DND-41 (cell line): ENCODE measurements at regions not wholly inside any gene's neighbourhood (a gene's known extent, or its start where the extent isn't known, plus 50 kb on each side); places are given as distances from the start of the nearest gene placed in this dataset.

ENCODE experiments used
- ATAC-seq: fragments of 200-7000 bp; cut with Tn5 transposase; 3 replicates; pipeline ENCODE4 v1.9.1; 2021; ENCODE audit warnings: low read depth; ENCODE audit not compliant: insufficient read depth
- DNase-seq: peaks from one replicate; pipeline ENCODE4 v3.0.0-alpha.2; 2020
- H2AFZ ChIP-seq: 2 replicates; pipeline ENCODE4 v1.6.0; 2012; ENCODE audit warnings: low read depth, low read length
- H3K27ac ChIP-seq: 2 replicates; pipeline ENCODE4 v1.5.1; 2012; ENCODE audit warnings: low read length, inconsistent platforms
- H3K27me3 ChIP-seq: fragments of 200-600 bp; sonication (generic); 2 replicates; pipeline ENCODE4 v1.6.0; 2012; ENCODE audit warnings: low read length, mild to moderate bottlenecking, inconsistent platforms; ENCODE audit not compliant: insufficient read depth, poor library complexity
- H3K36me3 ChIP-seq: 2 replicates; pipeline ENCODE4 v1.5.1; 2012; ENCODE audit warnings: low read length, inconsistent platforms; ENCODE audit not compliant: insufficient read depth
- H3K4me1 ChIP-seq: 2 replicates; pipeline ENCODE4 v1.5.1; 2012; ENCODE audit warnings: mild to moderate bottlenecking, low read length; ENCODE audit not compliant: insufficient read depth
- H3K4me2 ChIP-seq: 2 replicates; pipeline ENCODE4 v1.6.0; 2012; ENCODE audit warnings: mild to moderate bottlenecking, moderate library complexity, low read length, inconsistent platforms; ENCODE audit not compliant: insufficient read depth
- H3K4me3 ChIP-seq, 2 experiments: fragments of 200-600 bp in 1 of 2; shearing (Covaris generic) in 1 of 2; 2 replicates each; pipeline ENCODE4 v1.5.1; 2012 to 2016; ENCODE audit warnings: inconsistent platforms in 2 of 2, low read length in 2 of 2, mild to moderate bottlenecking in 2 of 2, low read depth in 1 of 2, moderate library complexity in 1 of 2
- H3K79me2 ChIP-seq: 2 replicates; pipeline ENCODE4 v1.6.0; 2012; ENCODE audit warnings: low read length, inconsistent platforms; ENCODE audit not compliant: insufficient read depth
- H3K9ac ChIP-seq: 2 replicates; pipeline ENCODE4 v1.6.0; 2012; ENCODE audit warnings: low read depth, mild to moderate bottlenecking, inconsistent platforms, low read length, moderate library complexity
- H3K9me3 ChIP-seq: 2 replicates; pipeline ENCODE4 v1.5.1; 2012; ENCODE audit warnings: low read length, moderate library complexity, mild to moderate bottlenecking, inconsistent platforms; ENCODE audit not compliant: insufficient read depth, severe bottlenecking
- H4K20me1 ChIP-seq: 2 replicates; pipeline ENCODE4 v1.6.0; 2012; ENCODE audit warnings: low read length; ENCODE audit not compliant: insufficient read depth
- CTCF ChIP-seq: IDR thresholded peaks from 2 replicates; pipeline ENCODE4 v1.5.1; 2012; ENCODE audit warnings: borderline replicate concordance, low read length, moderate library complexity, mild to moderate bottlenecking; ENCODE audit not compliant: poor library complexity, severe bottlenecking; ENCODE audit errors: extremely low read depth
- EZH2 ChIP-seq: IDR thresholded peaks from 3 replicates; pipeline ENCODE4 v1.6.1; 2012; ENCODE audit warnings: borderline replicate concordance, low read depth, mild to moderate bottlenecking, moderate library complexity, low read length, inconsistent platforms; ENCODE audit not compliant: severe bottlenecking

- no peak for DNase-seq
- no peak overlapping the region for H3K27ac ChIP-seq
- H3K9ac ChIP-seq = no peak overlapping the region
- H3K27me3 ChIP-seq = no peaks in the 10 kb centered on the region
- no peak overlapping the region for H3K4me2 ChIP-seq
- TF ChIP-seq CTCF (no peak), EZH2 (no peak)
- H3K79me2 ChIP-seq = no peaks in the 10 kb centered on the region
- no peak overlapping the region for H3K4me3 ChIP-seq
- H4K20me1 ChIP-seq = no peaks in the 10 kb centered on the region
- no peaks in the 10 kb centered on the region for H3K9me3 ChIP-seq
- no peaks in the 10 kb centered on the region for H3K36me3 ChIP-seq
- no peaks in the 10 kb centered on the region for H3K4me1 ChIP-seq
- no peak for ATAC-seq
- H2AFZ ChIP-seq = no peak overlapping the region
Measured at GRCh38 chr15:45776772-45777171, 141.9 kb downstream of the SQOR start.

DNA sequence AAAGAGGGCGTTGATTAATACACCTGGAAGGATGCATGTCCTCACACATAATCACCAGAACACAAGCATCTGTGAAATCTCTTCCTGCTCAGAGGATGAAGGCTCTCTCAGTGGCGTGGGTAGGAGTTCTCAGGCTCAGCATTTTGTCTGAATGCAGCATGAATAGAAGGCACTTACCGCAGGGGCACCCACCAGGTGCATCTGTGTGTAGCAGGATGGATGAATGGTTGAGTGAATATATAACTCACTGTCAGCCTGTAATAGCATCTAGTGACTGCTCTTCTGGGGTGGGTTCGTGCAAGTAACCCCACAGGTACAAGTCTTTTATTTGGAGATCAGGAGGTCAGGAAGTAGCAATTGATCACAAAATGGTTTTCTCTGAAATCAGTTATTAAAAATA lies 143.0 kb downstream of the SQOR start:
- Histone ChIP-seq H3K9me3 (no peaks in the 10 kb centered on the region), H3K27me3 (no peaks in the 10 kb centered on the region), H4K20me1 (no peaks in the 10 kb centered on the region), H3K36me3 (no peaks in the 10 kb centered on the region), H3K4me3 (no peak overlapping the region), H3K27ac (no peak overlapping the region), H3K4me2 (no peak overlapping the region), H3K9ac (no peak overlapping the region), H2AFZ (no peak overlapping the region), H3K79me2 (no peaks in the 10 kb centered on the region), H3K4me1 (no peaks in the 10 kb centered on the region)
- DNase-seq = no peak
- no peak for TF ChIP-seq CTCF
- TF ChIP-seq EZH2 = no peak
- no peak for ATAC-seq

GRCh38 chr15:45780352-45780751 lies 145.5 kb downstream of the SQOR start:
- Histone ChIP-seq H3K79me2 (no peaks in the 10 kb centered on the region), H3K4me1 (no peaks in the 10 kb centered on the region), H3K36me3 (no peaks in the 10 kb centered on the region), H3K9ac (no peak overlapping the region), H3K4me3 (no peak overlapping the region), H2AFZ (no peak overlapping the region), H3K4me2 (no peak overlapping the region), H3K27me3 (no peaks in the 10 kb centered on the region), H3K27ac (no peak overlapping the region), H4K20me1 (no peaks in the 10 kb centered on the region), H3K9me3 (no peaks in the 10 kb centered on the region)
- TF ChIP-seq CTCF (no peak), EZH2 (no peak)
- DNase-seq (no peak), ATAC-seq (no peak)

DNA sequence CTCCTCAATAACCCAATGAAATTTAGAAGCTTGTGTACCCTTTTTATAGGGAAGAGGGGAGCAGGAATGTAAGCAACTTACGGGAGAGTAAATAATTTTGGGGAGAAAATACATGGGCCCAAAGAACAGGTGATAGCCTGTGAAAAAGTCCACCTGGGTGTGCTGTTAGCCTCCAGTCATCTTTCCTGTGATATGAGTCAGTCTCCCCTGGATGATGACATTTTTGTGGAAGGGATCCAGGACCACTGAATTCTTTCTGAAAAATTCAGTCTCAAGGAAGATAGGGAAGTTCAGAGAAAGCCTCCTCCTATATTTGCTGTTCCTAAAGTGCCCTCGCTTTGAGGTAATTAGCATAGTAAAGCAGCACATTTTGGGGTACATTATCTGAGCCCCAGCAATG lies 149.8 kb downstream of the SQOR start:
- Histone ChIP-seq H3K9me3 (no peaks in the 10 kb centered on the region), H3K9ac (no peak overlapping the region), H3K4me2 (no peak overlapping the region), H3K4me3 (no peak overlapping the region), H3K27me3 (peaks cover 3% of the 10 kb centered on the region), H3K79me2 (no peaks in the 10 kb centered on the region), H3K36me3 (no peaks in the 10 kb centered on the region), H3K4me1 (no peaks in the 10 kb centered on the region), H4K20me1 (no peaks in the 10 kb centered on the region), H2AFZ (no peak overlapping the region), H3K27ac (no peak overlapping the region)
- no peak for DNase-seq
- TF ChIP-seq CTCF (no peak), EZH2 (no peak)
- ATAC-seq = no peak
